ENCODE measurements at regions not wholly inside any gene's neighbourhood (a gene's known extent, or its start where the extent isn't known, plus 50 kb on each side); places are given as distances from the start of the nearest gene placed in this dataset.

DNA sequence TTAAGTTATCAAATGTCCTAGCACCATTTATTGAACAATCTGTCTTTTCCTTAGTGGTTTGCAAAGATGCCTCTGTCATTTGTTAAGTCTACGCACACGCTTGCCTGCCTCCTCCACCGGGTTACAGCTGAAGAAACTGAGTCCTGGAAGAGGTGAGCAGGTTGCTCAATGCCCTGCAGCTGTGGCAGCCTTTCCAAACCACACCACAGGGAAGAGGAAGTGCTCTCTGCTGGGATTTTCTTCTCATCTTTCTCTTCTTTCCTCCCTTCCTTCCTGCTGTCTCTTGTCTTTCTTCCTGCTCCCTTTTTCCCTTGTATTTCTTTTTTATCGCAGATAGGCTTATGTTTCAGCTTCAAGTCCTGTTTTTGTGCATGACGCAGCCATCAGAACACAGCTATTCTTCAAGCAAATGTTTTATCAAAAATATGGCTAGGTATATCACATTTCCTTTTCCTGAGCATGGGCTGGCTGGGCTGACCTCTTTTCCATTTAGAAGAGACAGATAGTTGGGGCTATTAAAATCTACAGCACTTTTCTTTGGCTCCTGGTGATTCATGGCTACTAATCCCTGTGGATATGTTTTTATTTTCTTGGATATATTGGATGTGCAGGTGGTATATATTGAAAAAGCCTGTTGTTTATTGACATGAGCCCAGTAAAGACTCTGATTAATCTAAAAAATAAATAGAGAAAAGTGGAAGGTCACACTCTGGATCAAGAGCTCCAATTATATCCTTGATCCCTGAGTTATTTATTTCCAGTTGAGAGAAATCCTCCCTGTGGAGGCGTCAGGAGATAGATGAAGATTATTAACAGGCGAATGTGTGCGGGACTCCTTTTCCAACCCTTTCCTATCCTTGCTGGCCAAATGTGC is 214.6 kb downstream of the TSN start:
- no peak for DNase-seq

DNA sequence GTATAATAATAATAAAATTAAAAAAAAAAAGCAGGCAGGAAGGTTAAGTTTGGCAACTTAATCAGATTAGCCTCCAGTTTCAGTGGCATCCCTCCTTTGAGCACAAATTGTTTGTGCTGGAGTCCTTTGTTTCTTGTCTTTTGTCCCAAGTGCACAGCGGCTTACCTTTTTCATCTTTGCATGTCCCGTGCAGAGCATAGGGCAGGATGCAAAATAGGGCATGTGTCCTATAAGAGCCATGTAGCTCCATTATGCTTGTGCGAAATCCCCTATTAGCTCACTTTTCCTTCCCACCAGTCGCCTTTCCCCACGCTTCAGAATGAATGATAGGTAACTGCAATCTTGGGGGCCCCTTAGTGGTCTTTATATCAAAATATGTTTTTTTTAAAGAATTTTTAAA is 216.8 kb downstream of the TSN start:
- DNase-seq: no peak

- peak in 1 of 2 experiments; percentile 6 for DNase-seq
Observed at GRCh38 chr2:121974897-121975661, 219.6 kb downstream of the TSN start.

GRCh38 chr2:121976926-121977325 is 221.5 kb downstream of the TSN start:
- no peak for DNase-seq

- DNase-seq: no peak
Observed at GRCh38 chr2:121977326-121977725, 221.9 kb downstream of the TSN start.

GRCh38 chr2:121992700-121993099 is 237.2 kb downstream of the TSN start:
- DNase-seq: no peak

DNA sequence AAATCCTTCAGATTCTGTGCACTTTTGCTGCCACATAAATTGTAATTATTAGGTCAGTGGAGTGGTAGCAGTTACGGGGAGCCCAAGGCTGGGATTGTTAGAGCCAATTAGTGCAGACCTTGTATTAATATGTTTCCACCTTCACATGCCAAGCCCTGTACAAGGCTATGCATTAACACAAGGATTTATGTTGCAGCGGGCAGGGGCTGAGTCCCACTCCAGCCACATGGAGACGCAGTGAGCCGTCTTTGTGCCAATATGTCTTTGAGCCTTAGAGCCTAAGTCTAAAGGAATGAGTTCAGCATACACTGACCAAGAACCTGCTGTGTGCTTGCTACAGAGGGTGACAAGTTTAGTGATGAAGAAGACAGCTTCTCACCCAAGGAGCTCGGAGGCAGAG is 238.2 kb downstream of the TSN start:
- no peak for DNase-seq

- DNase-seq: no peak
Observed at GRCh38 chr2:121994238-121995206, 239.1 kb downstream of the TSN start.

GRCh38 chr2:121998751-121999150 is 243.3 kb downstream of the TSN start:
- no peak for DNase-seq

DNA sequence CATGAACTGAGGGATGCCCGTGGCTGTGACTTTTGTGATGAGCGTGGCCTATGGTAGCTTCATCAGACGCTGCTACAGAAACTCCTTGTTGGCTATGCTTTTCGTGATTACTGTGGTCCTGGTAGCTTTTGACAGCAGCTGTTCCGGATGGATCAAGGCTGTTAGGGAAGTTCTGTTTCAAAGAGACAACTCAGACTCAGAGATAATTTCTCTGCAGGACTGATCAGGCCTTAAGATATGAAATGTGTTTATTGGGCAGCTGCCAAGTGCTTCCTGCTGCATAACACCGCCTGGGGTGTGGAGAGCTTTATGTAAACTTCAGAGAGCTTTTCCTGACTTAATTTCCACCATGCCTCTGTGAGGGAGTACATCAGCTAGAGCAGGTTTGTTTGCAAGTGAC is 243.8 kb downstream of the TSN start:
- no peak for DNase-seq

DNA sequence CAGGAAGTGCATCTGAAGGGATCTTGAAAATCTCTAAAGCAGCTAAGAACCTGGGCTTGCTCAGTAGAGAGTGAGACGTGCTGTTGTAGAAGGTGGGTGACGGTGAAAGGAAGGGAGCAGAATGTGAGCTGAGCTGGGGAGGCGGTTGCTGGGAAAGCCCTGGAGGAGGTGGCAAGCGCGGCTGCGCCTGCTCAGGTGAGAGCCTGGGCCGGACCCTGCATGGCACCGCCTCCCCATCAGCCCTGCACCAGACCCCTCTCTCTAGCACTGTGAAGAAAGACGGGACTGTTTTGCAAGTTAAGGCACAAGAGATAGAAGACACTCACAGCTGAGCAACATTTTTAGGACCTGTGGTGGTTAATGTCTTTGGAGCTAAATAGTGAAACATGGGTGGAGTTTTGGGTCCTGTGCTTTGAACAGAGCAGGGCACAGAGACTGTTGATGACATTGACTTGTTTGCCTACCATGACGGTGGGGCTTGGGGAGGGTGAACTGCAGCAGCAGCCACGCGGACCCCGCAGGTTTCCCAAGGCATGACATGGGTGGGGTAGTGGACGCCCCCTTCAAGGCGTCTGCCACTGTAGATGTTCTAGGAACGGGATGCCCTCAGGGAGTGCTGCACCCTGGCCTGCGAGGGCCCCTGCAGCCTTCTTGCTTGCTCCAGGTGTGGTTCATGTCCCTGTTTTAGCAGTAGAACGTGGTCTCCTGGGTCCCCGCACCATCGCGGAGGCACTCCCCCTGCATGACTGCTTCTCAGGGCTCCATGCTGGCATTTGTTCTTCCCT is 245.3 kb downstream of the TSN start:
- no peak for DNase-seq

GRCh38 chr2:122001441-122001874 is 246.0 kb downstream of the TSN start:
- no peak for DNase-seq

GRCh38 chr2:122003196-122003940 is 247.9 kb downstream of the TSN start:
- peak; percentile 12 to 52 for DNase-seq

DNA sequence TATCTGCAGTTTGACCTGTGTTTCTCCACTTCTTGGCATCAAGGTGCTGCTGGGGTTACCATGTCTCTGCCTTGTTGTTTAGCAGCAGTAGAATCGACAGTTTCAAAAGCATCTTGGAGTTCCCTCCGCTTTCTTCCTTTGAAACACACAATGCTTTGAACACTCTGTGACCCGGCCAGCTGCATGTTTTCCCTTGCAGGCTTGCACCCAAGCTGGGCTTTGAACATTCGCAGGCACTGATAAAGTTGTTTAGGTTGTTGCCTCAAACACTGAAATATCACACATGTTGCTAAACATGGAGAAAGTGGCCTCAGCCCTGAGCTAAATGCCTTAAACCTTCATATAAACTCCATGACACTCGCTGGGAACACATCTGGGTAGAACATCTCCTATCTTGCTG is 251.7 kb downstream of the TSN start:
- DNase-seq: no peak

DNA sequence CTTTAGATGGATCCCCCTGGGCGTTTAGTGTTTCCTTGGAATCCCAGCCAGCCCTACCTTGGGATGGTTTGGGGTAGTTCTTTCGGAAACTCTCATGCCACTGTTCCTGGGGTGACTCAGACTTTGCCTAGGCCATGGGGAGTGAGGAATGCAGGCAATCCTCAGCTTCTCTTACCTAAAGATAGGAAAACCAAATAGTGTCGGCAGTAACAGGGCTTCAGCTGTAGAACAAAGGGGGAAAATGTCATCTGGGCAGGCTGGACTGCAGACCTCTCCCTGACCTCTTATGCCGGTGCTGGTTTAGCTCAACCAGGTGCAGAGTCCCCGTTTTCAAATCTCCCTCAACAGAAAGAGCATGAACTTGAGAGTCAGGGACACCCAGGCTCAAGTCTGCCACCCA is 252.1 kb downstream of the TSN start:
- DNase-seq: no peak

DNA sequence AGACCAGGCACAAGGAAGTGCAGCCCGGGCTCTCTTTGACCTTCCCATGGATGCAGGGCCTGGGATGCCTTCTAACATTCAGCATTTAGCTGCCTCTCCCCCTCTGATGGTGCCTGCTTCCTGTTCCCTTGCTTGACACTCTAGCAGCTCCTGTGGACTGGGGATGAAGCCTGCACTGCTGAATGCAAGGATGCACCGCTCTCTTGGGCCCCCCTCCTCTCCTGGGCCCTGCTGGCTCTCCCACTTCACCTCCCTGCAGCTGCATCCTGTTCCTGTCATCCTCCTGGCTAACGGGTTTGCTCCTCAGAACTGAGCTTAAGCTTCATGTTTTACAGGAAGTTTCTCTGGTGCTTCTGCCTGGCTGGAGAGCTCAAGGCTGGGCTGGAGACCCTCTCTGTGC is 254.1 kb downstream of the TSN start:
- DNase-seq: no peak

- no peak for DNase-seq
Observed at GRCh38 chr2:122011493-122012270, 256.2 kb downstream of the TSN start.

DNA sequence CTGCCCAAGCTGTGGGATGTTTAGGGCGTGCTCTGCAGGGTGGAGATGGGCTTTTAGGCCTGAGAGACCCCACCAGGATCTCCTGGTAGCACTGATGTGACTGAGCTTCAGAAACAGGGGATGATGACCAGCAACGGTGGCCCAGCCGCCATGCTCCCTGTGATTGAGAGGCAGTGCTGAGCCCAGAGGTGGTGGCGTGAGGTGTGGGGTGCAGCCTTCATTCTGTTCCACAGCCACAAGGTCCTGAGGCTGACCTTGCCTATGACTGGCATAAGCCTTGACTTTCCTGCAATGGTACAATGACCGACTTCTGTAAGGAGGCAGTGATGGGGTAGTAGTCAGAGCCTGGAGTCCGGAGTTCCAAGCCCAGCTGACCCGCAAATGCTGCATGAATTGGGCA is 263.3 kb downstream of the TSN start:
- DNase-seq: no peak

DNA sequence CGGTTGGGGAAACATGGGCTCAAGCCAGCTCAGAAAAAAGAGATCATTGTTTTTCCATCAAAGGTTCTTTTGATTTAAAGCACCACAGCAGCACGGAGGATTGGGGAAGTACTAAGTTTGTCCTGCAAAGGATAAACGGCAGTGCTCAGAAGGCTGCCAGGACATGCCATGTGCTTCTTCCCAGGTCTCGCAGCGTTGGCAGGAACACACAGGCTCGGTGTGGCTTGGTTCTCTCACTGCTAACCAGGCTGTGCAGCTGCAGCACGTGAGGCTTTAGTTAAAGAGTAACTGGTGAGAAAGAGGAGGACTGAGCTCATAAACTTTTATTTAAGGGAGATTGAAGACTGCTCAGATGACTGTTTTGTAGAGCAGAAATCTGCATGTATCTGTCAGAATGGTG is 264.3 kb downstream of the TSN start:
- DNase-seq: no peak

DNA sequence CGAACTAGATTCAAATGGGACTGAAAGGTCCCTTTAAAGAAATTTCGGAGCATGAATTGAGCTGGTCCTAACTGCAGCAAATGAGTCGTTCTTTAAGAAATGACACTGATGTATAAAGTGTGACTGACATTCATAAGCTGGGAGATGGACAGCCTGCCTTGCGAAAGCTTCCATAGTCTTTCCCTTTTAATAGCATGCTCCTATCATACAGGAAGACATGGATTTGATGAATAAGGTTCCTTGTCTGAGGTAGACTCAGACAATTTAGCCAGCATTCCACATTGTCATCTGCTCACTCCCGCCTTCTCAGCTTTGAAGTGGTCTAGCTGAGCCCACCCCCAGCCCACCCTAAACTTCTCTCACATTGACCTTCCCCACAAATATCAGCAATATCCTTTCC is 264.9 kb downstream of the TSN start:
- no peak for DNase-seq

DNA sequence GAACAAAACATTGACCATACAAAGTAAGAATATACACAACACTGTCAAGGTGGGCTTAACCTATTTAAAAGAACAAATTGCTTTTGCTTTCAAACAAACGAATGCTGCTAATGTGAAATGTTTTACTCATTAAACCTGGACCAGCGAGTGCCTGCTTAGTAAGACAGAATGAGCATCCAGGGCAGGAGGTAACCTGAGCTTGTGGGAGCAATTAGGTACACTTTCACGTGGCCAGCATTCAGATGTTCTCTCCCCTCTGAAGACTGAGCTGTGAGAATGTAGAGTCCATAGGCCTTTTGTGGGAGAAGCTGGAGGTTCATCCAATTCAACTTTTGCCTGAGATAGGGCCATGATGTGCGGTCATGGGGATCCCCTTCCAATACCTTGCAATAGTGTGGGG is 266.5 kb downstream of the TSN start:
- DNase-seq: no peak

Measured in NCI-H187 (cell line).